ENCODE measurements at regions not wholly inside any gene's neighbourhood (a gene's known extent, or its start where the extent isn't known, plus 50 kb on each side); places are given as distances from the start of the nearest gene placed in this dataset.

DNA sequence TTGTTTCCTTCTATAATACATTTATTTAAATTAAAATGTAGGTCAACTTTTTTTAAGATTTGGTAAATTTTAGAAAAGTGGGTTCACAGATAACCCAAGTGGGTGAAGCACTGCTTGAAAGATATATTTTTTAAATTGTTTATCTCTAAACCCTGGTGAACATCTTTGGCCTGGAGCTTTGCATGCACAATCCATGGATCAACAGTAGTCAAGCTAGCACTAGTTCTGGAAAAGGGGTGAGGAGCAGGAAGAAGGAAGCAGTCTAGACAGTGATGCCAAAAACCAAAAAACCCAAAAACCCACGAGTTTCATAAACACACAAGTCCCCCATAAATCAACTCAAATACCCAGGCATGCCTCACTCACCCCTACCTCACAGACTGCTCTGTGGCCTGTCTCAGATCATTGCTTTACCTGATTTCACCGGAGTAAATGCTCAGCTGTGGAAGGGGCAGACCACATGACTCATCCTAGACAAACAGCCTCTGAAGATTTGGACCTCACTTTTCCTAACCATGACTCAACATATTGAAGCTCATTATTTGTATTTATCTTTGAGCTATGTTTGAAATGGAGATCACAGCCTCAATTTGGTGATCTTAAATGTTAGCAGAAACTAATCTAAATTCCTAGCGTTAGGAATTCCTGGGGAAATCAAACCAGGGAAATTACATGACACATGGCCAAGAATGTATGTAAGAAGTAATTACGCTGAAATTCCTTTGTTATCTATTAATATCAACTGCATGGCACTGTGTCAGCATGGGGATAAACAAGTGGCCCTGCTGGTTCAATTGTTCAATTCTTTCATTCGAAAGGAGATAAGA lies 149.6 kb downstream of the ZNF608 start:
- DNase-seq (ENCODE audit: extremely low spot score, insufficient read length, low read depth) (no peak), FAIRE-seq (no peak)

DNA sequence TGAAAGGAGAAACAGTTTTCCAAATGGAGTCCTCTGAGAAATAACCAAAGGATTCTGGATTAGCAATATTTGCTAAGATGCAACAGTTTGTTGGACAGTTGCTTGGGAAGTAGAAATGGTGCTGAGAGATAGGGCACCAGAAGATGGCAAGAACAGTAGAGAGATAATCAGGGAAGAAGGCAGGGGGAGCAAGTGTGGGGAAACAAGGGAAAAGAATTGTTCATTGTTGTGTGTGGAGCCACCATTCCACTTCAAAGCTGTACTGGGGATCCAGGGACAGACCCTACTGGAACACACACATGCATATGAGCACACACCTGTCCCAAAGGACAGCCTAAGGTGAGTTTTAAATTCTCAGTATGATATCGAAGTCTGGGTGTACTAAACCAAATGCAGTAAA lies 152.5 kb downstream of the ZNF608 start:
- DNase-seq (ENCODE audit: extremely low spot score, insufficient read length, low read depth): no peak
- no peak for FAIRE-seq

DNA sequence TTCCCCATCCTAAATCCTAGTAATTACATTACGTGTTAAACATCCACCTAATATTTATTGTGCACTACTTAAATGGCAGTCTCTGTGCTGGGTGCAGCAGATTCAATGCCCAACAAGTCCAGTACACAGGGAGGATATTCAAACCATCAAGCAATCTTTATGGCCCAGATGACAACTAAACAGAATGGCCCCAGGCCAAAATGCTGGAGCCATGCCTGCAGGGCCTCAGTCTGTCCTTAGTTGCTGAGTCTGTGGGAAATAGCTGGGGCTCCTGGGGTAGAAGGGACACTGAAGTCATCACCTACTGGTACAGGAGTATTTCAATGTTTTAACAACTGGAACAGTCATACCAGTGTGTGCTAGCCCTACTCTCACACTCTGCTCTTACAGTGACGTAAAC lies 153.5 kb downstream of the ZNF608 start:
- no peak for FAIRE-seq
- DNase-seq (ENCODE audit: extremely low spot score, insufficient read length, low read depth): no peak

DNA sequence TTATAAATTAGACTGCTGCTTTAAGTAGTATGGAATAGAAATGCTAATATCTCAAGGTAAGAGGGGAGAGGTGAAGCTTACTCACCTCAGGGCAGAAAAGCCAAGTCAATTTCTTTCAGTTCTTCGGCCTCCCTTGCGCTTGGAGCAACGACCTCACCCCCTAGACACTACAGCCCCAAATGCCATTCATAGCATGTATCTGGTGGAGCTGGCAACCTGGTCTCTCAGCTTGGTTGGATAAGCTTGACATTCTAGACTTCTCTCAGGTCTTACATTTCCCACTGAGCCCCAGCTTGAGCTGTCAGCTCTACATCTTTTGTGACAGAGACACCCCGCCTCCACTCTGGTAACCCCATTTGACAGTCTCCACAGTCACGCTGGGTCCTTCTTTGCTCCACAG lies 154.9 kb downstream of the ZNF608 start:
- FAIRE-seq (no peak), DNase-seq (ENCODE audit: extremely low spot score, insufficient read length, low read depth) (no peak)

DNA sequence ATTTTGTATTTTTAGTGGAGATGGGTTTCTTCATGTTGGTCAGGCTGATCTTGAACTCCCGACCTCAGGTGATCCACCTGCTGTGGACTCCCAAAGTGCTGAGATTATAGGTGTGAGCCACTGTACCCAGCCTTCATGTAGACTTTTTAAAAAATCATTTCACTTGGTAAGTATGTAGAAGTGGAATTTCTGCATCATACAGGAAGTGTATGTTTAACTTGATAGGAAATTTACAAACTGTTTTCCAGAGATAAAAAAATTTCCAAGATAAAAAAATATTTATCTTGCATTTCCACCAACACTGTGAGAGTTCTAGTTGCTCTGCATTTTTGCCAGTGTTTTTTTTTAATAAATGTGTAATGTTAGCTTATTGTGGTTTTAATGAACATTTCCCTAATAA lies 155.8 kb downstream of the ZNF608 start:
- FAIRE-seq (no peak), DNase-seq (ENCODE audit: extremely low spot score, insufficient read length, low read depth) (no peak)

DNA sequence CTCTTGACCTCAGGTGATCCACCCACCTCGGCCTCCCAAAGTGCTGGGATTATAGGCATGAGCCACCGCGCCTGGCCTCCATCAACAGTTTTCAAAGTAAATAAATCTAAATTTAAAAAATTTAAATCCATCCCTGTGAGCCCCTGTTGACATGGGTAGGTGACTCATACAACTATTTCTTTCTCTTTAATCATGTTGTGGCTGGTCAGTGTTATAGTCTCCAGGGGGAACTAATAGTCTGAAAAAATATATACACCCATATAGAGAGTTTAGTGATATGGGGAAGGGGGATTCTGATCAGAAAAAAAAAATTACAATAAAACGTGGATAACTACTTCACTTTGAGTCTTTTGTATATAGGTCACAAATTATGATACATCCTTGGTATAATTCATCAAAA lies 159.2 kb downstream of the ZNF608 start:
- no peak for FAIRE-seq
- no peak for DNase-seq (ENCODE audit: extremely low spot score, insufficient read length, low read depth)

DNA sequence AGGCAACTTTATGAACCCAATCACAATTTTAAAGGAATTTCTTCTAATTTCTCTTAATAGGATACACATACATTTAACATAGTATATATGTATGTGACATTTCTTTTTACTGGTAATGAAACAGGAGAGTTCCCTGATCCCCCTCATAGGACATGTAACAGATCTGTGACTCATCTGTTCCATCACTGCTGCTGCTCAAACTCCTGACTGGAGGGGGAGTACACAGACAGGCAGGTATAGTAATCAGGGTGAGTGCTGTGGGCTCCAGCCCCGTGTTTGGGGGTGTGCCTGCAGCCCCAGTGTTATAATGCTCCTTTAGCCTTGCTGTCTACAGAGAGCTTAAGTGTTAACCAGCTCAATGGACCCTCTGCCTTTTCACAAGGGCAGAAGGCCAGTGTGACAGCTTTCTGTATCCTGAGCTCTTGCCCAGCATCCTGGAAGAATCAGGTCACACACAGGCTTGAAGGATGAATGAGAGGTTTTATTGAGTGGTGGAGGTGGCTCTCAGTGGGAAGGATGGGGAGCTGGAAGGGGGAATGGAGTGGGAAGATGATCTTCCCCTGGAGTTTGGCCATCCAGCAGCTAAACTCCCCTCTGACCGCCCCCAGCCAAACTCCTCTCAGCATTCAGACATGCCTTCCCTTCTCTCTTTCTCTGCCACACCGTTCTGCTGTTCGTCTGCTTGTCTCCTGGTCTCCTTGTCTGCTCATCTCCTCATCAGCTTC lies 161.3 kb downstream of the ZNF608 start:
- DNase-seq (ENCODE audit: extremely low spot score, insufficient read length, low read depth) (no peak), FAIRE-seq (no peak)

DNA sequence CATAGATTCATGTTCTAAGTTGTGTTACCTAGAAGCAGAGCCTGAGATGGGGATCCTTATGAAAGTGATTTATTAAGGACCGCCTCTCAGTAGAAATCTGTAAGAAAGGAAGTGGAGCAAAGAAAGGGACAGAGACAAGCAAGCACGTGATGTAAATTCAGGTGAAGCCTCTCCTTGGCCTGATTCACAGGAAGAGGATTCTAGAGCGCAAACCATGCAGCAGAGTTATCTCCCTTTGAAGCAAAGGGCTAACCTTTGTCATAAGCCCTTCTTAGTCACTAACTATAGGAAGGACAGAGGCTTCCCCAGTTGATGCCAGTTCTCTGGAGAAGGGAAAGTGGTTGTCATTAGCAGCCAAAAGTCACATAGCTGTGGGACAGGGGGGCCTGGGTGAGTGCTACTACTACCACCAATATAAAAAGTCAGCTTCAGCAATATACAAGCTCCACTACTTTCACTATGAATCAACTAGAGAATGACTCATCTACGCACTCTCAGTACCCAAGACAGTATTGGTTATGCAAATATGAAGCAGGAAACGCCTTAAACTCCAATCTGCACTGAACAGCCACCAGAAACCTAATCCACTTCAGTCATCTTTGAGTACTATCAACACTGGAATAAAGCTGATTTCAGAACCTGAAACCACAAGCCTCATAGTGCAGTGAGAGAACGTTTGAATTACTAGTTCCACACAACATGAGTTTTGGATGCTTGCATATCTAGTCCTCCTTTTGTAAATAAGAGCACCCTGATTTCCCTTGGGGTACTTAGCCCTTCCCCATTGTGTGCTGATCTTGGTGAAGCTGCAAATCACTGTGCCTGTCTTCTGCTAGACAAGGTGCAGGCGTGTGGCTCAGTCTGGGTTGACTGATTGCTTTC lies 162.7 kb downstream of the ZNF608 start:
- FAIRE-seq (peak; percentile 95), DNase-seq (ENCODE audit: extremely low spot score, insufficient read length, low read depth) (peak; percentile 60)

DNA sequence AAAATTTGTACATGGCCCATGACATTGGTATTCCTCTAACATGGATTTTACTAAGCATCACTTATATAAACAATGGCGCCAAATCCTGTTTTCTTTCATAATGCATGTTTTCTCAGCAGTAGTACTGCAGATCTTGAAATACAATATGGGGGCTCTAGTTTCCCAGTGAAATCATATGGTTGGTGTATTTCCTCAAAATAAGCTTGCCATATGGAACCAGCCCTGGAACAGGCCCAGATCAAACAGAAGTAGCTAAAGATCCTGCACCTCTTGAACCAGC lies 163.9 kb downstream of the ZNF608 start:
- FAIRE-seq (no peak), DNase-seq (ENCODE audit: extremely low spot score, insufficient read length, low read depth) (no peak)

DNA sequence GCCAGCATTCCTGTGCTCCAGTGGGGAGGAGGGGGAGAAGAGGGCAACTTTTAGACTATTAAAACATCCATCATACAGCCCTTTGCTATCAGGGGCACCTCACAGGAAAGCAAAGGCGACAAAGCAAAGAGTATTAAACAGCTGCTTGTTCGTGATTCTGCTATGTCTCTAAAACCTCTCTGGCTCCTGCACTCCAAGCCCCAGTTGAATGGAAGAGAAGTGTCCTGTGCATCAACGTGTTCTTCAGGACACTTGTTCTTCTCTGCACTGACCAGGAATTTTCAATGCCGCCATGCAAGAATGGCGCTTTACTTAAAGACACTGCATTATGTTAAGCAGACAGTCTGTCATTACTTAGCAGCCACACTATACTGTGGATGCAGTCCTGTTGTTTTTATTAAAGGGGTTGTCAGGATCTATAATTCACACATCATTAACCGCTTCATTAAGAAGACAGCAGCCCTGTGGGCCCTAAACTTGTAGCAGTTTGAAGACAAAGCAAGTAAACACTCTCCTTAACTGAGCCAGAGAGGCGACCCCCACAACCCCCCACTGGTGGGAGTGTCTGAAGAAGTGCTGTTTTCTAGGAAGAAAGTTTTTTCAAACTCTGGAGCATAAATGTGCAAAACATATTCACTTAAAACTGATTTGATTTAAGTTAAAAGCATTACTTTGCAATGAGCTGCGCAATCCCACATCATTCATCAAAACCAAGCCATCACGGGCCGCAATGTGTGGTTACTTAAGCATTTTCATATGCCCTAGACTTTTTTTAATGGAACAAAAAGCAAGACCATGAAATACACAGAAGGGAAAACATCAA lies 164.5 kb downstream of the ZNF608 start:
- DNase-seq (ENCODE audit: extremely low spot score, insufficient read length, low read depth) (no peak), FAIRE-seq (no peak)

DNA sequence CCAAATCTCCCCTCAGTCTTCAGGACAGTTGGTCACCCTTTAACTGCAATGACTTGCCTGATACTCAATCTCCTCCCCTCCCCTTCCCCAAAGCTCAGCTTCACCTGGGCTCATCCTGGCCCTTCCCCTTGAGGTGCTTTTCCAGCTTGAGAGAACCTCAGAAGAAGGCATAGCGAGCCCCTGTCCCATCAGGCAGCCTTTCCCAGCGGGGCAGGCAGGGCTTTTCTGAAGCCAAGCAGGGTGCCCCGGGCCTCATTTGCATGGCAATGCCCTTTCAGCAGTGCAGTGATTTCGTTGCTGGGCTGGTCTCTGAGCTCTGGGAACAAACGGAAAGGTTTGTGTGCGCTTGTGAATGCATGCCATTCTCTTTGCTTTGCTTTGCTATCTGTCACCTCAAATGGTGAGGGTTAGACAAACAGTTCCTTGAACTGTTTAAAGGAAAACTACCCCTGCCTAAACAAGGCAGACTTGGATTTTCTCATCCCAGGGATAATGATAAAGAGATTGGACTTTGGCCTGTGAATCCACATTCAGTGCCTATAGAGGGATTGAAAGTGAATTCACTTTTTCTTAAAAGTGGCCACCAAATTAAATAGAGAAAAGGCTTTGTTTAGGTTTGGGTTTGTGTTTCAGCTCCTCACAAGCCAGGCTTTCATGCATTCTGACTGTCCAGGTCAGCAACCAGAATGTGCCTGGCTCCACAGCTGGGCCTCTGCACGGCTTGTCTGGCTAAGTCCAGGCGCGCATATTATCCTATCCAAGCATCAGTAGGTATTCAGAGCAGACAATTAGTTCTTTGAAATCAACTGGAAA lies 165.3 kb downstream of the ZNF608 start:
- no peak for FAIRE-seq

DNA sequence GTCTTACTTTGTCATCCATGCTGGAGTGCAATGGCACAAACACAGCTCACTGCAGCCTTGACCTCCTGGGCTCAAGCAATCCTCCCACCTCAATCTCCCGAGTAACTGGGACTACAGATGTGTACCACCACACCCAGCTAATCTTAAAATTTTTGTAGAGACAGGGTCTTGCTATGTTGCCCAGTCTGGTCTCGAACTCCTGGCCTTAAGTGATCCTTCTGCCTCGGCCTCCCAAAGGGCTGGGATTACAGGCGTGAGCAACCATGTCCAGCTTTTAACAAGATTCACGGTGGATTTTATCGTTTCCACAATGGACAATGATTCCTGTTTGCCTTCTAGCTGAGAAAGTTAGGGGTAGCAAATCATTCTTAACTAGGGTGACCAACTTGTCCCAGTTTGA lies 165.9 kb downstream of the ZNF608 start:
- no peak for FAIRE-seq
- DNase-seq (ENCODE audit: extremely low spot score, insufficient read length, low read depth): no peak

More for the DNA sequence above, 165.3 kb downstream of the ZNF608 start:
- no peak for DNase-seq (ENCODE audit: extremely low spot score, insufficient read length, low read depth)

DNA sequence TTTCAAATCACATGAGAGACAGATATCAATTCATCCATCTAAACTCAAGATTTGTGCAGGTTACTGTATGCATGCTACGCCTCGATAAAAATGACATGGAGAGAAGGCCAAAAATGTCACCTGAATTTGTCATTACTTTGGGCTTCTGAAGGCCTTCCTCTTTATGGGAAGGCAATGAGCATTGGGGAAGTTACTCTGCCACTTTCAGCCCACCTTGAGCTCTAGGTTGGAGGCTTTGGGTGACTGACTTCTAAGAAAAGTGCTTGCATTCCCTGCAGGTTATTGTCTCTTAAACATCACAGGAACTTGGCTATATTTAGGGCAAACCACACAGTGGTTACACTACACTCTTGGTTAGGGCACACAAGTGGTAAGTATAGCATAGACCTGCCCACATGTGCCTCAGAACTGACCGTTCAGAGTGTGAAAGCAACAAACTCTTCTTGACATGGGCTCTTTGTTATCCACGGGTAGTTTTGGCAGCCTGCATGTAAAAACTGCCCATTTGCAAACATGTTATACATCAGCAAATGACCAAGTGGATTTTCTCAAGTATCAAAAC lies 169.5 kb downstream of the ZNF608 start:
- DNase-seq (ENCODE audit: extremely low spot score, insufficient read length, low read depth): no peak
- no peak for FAIRE-seq

DNA sequence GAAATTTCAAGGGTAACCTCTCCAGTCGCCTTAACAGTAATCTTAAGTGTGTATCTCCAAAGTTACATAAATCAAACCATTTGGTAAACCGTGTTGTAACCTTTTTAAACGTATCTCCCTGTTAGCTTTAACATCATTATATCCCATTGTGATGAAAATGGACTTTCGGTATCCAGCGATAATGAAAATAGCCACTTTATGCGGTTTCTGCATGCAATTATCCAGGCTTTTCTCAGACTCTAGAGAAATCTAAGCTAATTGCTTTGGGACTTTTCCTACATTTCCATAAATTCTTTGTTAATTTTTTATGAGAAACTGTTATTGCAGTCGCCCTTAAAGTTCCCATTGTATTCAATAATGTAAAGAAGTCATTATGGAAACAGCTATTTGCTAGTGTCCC lies 170.7 kb downstream of the ZNF608 start:
- no peak for FAIRE-seq

DNA sequence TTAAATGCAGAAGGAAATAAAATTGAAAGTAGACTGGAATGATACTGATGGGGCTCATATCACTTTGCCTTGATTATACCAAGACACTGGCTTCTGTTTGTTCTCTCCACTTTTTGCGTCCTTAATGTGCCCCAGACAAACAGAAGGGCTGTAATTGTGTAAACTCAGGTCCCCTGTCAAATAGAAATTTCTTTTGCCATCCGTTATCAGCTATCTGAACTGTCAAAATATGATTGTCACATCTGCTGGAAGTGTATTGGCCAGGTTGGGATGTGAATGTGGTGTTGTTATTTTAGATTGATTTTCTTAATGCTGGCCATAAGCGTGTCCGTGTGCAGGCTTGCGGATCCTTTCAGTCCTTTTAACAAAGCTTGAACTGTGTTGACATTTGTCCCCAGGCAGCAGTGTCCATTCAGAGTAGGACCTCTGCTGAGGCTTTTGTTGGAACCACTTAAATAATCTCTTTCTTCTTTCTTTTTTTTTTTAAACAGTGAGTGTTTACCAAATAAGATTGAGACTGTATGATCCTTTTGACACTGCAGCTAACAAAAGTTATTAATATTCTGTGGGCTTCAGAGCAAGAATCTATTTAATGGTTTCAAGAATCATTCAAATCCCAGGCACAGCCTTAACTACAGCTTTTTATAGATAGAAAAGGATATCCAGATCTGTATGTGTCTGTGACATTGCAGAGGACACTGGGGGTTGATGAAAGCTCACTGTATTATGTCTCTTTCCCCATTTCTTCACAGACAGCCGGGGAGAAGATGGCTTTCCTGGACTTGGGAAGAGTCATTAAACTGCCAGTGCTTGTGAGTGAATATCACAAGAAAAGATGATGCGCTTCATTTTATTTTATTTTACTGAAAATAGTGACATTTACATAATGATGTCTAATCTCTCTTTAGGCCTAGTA lies 171.7 kb downstream of the ZNF608 start:
- FAIRE-seq: no peak
- DNase-seq (ENCODE audit: extremely low spot score, insufficient read length, low read depth): no peak

More for the DNA sequence above, 170.7 kb downstream of the ZNF608 start:
- DNase-seq (ENCODE audit: extremely low spot score, insufficient read length, low read depth): no peak

DNA sequence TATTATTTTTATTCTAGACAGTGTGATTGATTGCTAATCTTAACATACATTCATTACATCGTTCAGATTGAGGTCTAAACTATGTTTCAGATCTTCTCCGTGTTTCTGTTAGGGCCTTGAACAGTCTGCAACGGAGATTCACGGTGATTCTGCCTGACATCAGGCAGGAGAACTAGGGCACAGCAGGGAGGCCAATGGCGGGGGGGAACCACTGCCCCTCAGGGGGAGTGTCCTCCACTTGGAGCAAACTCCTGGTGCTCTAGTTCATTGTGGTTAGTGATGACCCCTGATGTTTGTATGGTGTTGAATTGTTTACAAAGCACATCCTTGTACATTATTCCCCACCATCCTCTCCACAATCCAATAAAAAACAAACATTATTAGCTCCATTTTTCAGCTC lies 173.5 kb downstream of the ZNF608 start:
- no peak for DNase-seq (ENCODE audit: extremely low spot score, insufficient read length, low read depth)
- FAIRE-seq: no peak

DNA sequence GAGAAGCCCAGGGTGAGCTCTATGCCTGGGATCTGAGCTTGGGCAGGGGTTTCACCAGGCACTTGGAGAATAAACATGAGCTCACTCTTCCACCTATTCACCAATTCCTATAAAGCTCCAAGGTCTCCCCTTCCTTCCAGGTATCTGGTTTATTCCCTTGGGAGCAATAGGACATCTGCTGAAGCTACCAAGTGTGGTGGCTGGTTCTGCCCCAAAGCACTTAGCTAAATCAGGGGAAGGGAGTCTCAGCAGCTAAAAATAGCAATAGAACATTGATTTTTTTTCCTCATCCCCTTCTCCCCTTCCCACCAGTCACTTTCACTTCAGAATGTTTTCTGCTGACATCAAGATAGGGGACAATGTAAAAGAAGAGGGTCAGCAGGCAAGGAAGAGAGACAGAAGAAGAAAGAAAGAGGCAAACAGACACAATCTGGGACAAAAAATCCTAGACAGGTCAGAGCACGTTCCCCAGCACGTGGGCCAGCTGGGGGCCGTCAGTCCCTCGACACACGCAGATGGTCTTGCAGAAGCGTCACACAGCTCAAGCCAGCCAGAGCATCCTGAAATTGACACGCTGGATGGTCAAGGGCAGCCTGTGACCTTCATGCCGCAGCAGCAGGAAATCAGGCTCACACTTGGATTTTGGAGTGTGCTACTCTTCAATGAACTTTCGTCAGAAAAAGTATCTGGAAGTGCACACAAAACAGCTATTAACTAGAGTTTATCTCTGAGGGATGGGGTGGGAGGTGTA lies 176.0 kb downstream of the ZNF608 start:
- no peak for FAIRE-seq
- no peak for DNase-seq (ENCODE audit: extremely low spot score, insufficient read length, low read depth)

Measured in GM18507 (cell line).